ENCODE measurements at regions not wholly inside any gene's neighbourhood (a gene's known extent, or its start where the extent isn't known, plus 50 kb on each side); places are given as distances from the start of the nearest gene placed in this dataset.

GRCh38 chr2:217307023-217307422, 447.2 kb upstream of the TNP1 start:
- no peak overlapping the region for H3K27ac ChIP-seq
- no peak overlapping the region for H3K4me3 ChIP-seq
- intact Hi-C loops (cut with DNase I; ENCODE audit: low total_unique reads): no loop called here
- DNase-seq (ENCODE audit: low spot score in 2 of 2): no peak
- TF ChIP-seq POLR2AphosphoS5 (IDR thresholded peaks at IDR 0.05): no peak
- no peak for TF ChIP-seq CTCF (IDR thresholded peaks at IDR 0.05)
- TF ChIP-seq POLR2A (IDR thresholded peaks at IDR 0.05): no peak
- H3K36me3 ChIP-seq: no peaks in the 10 kb centered on the region
- no peaks in the 10 kb centered on the region for H3K9me3 ChIP-seq
- no peaks in the 10 kb centered on the region for H3K27me3 ChIP-seq
- H3K4me1 ChIP-seq: no peaks in the 10 kb centered on the region

- Histone ChIP-seq H3K27me3 (no peaks in the 10 kb centered on the region), H3K9me3 (no peaks in the 10 kb centered on the region), H3K4me3 (no peak overlapping the region), H3K36me3 (no peaks in the 10 kb centered on the region), H3K4me1 (no peaks in the 10 kb centered on the region), H3K27ac (no peak overlapping the region)
- TF ChIP-seq CTCF (IDR thresholded peaks at IDR 0.05) (no peak), POLR2AphosphoS5 (IDR thresholded peaks at IDR 0.05) (no peak), POLR2A (IDR thresholded peaks at IDR 0.05) (no peak)
- DNase-seq (ENCODE audit: low spot score in 2 of 2): no peak
- intact Hi-C loops (cut with DNase I; ENCODE audit: low total_unique reads): no loop called here
Measured at GRCh38 chr2:217305882-217306281, 446.0 kb upstream of the TNP1 start.

DNA sequence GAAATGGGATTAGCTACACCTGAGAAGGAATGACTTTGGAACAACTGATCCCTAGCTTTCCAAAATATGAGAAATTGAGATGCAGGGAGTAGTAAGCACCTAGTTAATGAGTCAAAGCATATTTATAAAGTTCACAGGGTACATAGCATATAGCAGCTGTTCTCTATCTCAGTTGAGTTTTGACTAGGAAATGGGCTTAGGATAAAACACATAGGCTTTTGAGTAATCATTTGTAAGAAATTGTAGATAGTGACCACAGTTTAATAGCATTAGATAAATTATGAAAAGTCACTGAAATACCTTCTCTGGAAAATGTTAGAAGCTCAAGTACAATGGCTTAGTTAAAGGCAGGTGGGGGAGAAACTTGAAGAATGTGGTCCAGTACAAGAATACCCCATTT, 444.7 kb upstream of the TNP1 start:
- DNase-seq (ENCODE audit: low spot score in 2 of 2): no peak
- intact Hi-C loops (cut with DNase I; ENCODE audit: low total_unique reads): no loop called here
- no peak for TF ChIP-seq POLR2A (IDR thresholded peaks at IDR 0.05)
- TF ChIP-seq CTCF (IDR thresholded peaks at IDR 0.05): no peak
- no peak for TF ChIP-seq POLR2AphosphoS5 (IDR thresholded peaks at IDR 0.05)
- H3K9me3 ChIP-seq: no peaks in the 10 kb centered on the region
- H3K4me1 ChIP-seq: no peaks in the 10 kb centered on the region
- H3K27ac ChIP-seq: no peak overlapping the region
- no peaks in the 10 kb centered on the region for H3K27me3 ChIP-seq
- no peak overlapping the region for H3K4me3 ChIP-seq
- H3K36me3 ChIP-seq: no peaks in the 10 kb centered on the region

GRCh38 chr2:217302856-217303255, 443.0 kb upstream of the TNP1 start:
- Histone ChIP-seq H3K36me3 (no peaks in the 10 kb centered on the region), H3K27ac (no peak overlapping the region), H3K27me3 (no peaks in the 10 kb centered on the region), H3K9me3 (no peaks in the 10 kb centered on the region), H3K4me3 (no peak overlapping the region), H3K4me1 (no peaks in the 10 kb centered on the region)
- TF ChIP-seq POLR2A (IDR thresholded peaks at IDR 0.05): no peak
- no peak for TF ChIP-seq CTCF (IDR thresholded peaks at IDR 0.05)
- TF ChIP-seq POLR2AphosphoS5 (IDR thresholded peaks at IDR 0.05): no peak
- intact Hi-C loops (cut with DNase I; ENCODE audit: low total_unique reads): no loop called here
- no peak for DNase-seq (ENCODE audit: low spot score in 2 of 2)

DNA sequence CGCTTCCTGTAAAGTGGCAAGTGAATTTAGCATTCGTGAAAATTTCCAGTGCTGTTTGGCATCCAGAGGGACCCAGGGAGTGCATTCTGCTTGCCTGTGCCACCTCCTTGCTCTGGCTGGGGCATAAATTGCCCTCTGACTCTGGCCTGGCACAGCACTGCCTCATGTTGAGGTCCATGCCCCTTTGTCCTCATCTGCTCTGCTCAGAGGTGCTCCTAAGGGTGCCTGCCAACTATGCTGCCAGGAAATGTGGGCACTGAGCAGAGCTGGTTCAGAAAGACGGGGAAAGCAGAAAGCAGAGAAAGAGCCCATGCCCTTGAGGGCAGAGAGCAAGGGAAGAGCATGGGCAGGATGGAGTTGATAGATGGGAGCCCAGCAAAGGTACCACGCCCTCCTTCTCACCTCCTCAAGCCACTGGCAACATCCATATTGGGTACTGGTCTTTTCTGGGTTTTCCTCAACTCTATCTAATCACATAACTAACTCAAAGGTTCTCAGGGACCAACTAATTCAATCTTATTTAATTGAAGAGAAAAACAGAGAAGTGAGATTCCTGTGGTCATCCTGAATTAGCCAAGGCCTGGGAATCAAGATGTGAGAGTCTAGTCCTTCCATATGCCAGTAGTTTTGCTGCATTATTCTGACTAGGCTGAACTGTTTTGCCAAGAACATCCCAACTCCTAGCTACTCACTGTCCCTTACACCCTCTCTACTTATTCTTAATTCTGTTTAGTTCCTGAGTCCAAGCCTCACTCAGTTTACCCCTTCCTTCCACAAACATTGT, 441.5 kb upstream of the TNP1 start:
- Histone ChIP-seq H3K4me3 (no peak overlapping the region), H3K4me1 (no peaks in the 10 kb centered on the region), H3K27me3 (no peaks in the 10 kb centered on the region), H3K9me3 (peaks cover 8 to 9% of the 10 kb centered on the region in 2 donors), H3K36me3 (no peaks in the 10 kb centered on the region), H3K27ac (no peak overlapping the region)
- TF ChIP-seq CTCF (IDR thresholded peaks at IDR 0.05): no peak
- no peak for TF ChIP-seq POLR2A (IDR thresholded peaks at IDR 0.05)
- no peak for TF ChIP-seq POLR2AphosphoS5 (IDR thresholded peaks at IDR 0.05)
- intact Hi-C loops (cut with DNase I; ENCODE audit: low total_unique reads): no loop called here
- DNase-seq (ENCODE audit: low spot score in 2 of 2): no peak
